LNCAP (cell line): ENCODE measurements at regions not wholly inside any gene's neighbourhood (a gene's known extent, or its start where the extent isn't known, plus 50 kb on each side); places are given as distances from the start of the nearest gene placed in this dataset.

Source experiments
- CTCF ChIP-seq: fragments of 450-650 bp; IDR thresholded peaks from 2 replicates; pipeline ENCODE4 v1.5.1; 2017; ENCODE audit warnings: mild to moderate bottlenecking

DNA sequence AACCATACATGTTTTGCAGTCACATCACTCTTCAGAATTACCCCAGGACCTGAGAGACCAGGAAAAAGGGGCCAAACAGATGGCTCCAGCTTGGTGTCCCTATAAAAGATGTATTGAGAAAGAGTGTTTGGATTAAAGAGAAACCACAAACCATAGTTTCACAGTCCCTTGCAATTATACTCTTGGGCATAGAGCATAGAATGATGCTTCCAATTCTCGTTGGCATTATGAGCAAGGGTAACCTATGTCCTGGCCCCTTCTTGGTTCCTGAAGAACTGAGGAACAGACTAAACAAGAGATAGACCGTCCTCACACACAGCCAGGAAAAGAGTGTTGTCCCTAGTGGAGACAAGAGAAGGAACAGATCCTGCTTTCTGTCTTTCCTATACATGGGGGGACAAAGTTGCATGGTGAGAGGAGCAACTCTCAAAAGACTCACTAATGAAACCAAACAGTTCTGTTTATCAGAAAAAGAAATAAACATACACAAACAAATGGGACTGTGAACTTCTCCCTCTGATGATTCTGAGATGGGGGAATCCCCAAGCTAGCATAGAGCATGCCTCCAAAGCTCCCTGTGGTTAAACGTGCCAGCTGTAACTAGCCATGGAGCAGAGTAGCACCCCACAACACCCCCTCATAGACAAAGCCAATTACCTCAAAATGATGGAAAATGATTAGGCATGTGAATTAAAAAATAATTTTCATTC, 908.6 kb downstream of the NTRK3 start:
- no peak for TF ChIP-seq CTCF

DNA sequence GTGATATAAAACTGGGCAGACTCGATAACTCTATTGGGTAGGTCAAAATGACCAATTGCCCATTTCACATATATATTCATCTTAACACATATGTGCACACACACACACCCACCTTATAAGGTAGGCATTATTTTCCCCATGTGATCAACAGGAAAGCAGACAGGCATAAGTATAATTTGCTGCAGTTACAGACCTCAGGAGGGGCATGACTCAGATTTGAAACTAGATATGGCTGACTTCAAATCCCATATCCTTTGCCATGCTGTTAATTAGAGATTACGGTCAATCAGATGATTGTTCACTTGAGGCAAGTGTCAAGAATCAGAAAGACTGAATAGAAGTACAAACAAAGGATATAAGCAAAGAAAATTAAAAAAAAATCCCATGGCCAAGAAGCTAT, 910.6 kb downstream of the NTRK3 start:
- no peak for TF ChIP-seq CTCF

GRCh38 chr15:87343966-87344365, 912.6 kb downstream of the NTRK3 start:
- TF ChIP-seq CTCF, result no peak

GRCh38 chr15:87340370-87340769, 916.2 kb downstream of the NTRK3 start:
- TF ChIP-seq CTCF, result no peak

- no peak for TF ChIP-seq CTCF
Measured at GRCh38 chr15:87326269-87326668, 930.3 kb downstream of the NTRK3 start.

DNA sequence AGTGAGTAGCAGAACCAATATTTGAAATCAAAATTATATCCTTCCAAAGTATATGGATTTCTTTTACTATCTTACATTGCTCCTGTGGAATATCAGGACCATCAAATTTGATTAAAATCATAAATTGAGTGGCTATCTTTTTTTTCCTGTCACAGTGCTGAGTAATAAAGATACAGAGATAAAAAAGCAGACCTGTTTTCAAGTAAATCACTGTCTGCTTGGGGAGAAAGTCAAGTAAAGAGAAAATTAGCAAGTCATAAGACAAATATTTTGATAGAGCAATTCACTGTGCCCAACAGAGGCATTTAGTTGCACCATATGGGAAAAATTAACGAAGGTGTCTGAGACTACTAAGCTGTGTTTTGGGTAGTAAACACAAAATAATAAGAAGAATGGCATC, 933.7 kb downstream of the NTRK3 start:
- TF ChIP-seq CTCF, result no peak

DNA sequence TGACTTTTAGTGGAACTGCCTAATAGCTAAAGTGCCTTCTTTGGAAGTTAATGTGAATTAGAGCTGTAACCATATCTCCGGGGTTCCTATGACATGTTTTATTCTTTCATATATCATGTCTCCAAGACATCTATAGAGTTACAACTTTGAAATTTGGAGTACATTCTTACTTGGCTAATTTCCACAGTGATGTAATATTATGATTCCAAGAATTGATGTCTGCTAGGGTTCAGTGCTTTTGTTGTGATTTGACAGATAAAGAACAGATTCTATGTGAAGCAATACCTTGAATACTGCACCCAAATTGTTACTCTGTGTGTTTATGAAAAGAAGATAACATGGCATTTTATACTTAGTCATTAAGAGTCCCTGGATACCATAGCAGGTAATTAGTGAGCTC, 934.3 kb downstream of the NTRK3 start:
- TF ChIP-seq CTCF, result no peak

- TF ChIP-seq CTCF, result no peak
Measured at GRCh38 chr15:87317900-87318299, 938.6 kb downstream of the NTRK3 start.
